A673 (cell line): ENCODE measurements at regions not wholly inside any gene's neighbourhood (a gene's known extent, or its start where the extent isn't known, plus 50 kb on each side); places are given as distances from the start of the nearest gene placed in this dataset.

Experiments
- BruUV-seq: library from RNA; stranded (reverse); fragments of 400-500 nt; replicated peaks from 2 replicates; lab custom pipeline; 2021; lab: Mats Ljungman, UMichigan
- CTCF ChIA-PET: fragments of 300-600 bp; sonication (Branson Sonifier 250); formaldehyde crosslinking; loops from one replicate; lab custom pipeline; 2022; ENCODE audit warnings: antibody characterized with exemption; lab: Charles Lee
- POLR2A ChIA-PET: fragments of 300-600 bp; sonication (Branson Sonifier 250); formaldehyde crosslinking; loops from one replicate; lab custom pipeline; 2022; ENCODE audit warnings: antibody characterized with exemption; ENCODE audit not compliant: low non-redundant PET; lab: Charles Lee
- DNase-seq: peaks from one replicate; pipeline ENCODE4 v3.0.0-alpha.2; 2015; ENCODE audit warnings: low spot score
- H3K27ac ChIP-seq: fragments of 200-600 bp; sonication (generic); 2 replicates; pipeline ENCODE4 v1.5.1; 2016; ENCODE audit warnings: mixed run types, low read depth, mild to moderate bottlenecking, mixed read lengths, antibody characterized with exemption, low read length; ENCODE audit not compliant: poor library complexity, severe bottlenecking
- H3K27me3 ChIP-seq: fragments of 200-600 bp; sonication (generic); replicated peaks from 2 replicates; pipeline ENCODE4 v1.6.1; 2017; ENCODE audit warnings: mixed run types, low read depth, mild to moderate bottlenecking, mixed read lengths, antibody characterized with exemption, low read length; ENCODE audit not compliant: insufficient read depth, poor library complexity
- H3K36me3 ChIP-seq: fragments of 200-600 bp; sonication (generic); 2 replicates; pipeline ENCODE4 v1.6.1; 2016; ENCODE audit warnings: mixed run types, mild to moderate bottlenecking, mixed read lengths, antibody characterized with exemption, low read length; ENCODE audit not compliant: insufficient read depth, poor library complexity, severe bottlenecking
- H3K4me1 ChIP-seq: fragments of 200-600 bp; sonication (generic); 2 replicates; pipeline ENCODE4 v1.6.1; 2017; ENCODE audit warnings: mixed run types, mild to moderate bottlenecking, mixed read lengths, antibody characterized with exemption, low read length; ENCODE audit not compliant: insufficient read depth, poor library complexity, severe bottlenecking
- H3K4me3 ChIP-seq: fragments of 200-600 bp; sonication (generic); 2 replicates; pipeline ENCODE4 v1.5.1; 2016; ENCODE audit warnings: low read depth, mixed run types, mild to moderate bottlenecking, mixed read lengths, low read length; ENCODE audit not compliant: poor library complexity, severe bottlenecking
- H3K9me3 ChIP-seq: fragments of 200-600 bp; sonication (generic); 2 replicates; pipeline ENCODE4 v1.6.1; 2016; ENCODE audit warnings: mixed run types, low read depth, mild to moderate bottlenecking, mixed read lengths, antibody characterized with exemption, low read length; ENCODE audit not compliant: poor library complexity, severe bottlenecking
- CTCF ChIP-seq: fragments of 300-800, 200-600 bp; sonication (generic); conservative IDR thresholded peaks from 2 replicates; pipeline ENCODE4 v1.5.1; 2017; ENCODE audit warnings: low read depth, mild to moderate bottlenecking, antibody characterized with exemption, low read length, moderate library complexity, mixed read lengths
- EZH2 ChIP-seq: fragments of 200-600 bp; sonication (generic); IDR thresholded peaks from 2 replicates; pipeline ENCODE4 v1.6.1; 2017; ENCODE audit warnings: borderline replicate concordance, low read depth, mild to moderate bottlenecking, mixed read lengths, antibody characterized with exemption, low read length; ENCODE audit not compliant: poor library complexity, severe bottlenecking
- intact Hi-C: fragments of 100-400 bp; cut with micrococcal nuclease; formaldehyde crosslinking; loops from one replicate; pipeline ENCODE4 v1.10.0; 2022; ENCODE audit not compliant: unreplicated experiment

GRCh38 chr6:150744522-150745260 lies 120.8 kb upstream of the MTHFD1L start:
- H3K27me3 ChIP-seq = no peaks in the 10 kb centered on the region
- H3K9me3 ChIP-seq = no peaks in the 10 kb centered on the region
- H3K36me3 ChIP-seq = no peaks in the 10 kb centered on the region
- H3K4me3 ChIP-seq = no peak overlapping the region
- no peak for DNase-seq
- no TSS peak for BruUV-seq
- no peak overlapping the region for H3K27ac ChIP-seq
- TF ChIP-seq CTCF (no peak), EZH2 (no peak)
- POLR2A ChIA-PET = no interaction called here
- CTCF ChIA-PET = no interaction called here
- peaks cover 15% of the 10 kb centered on the region for H3K4me1 ChIP-seq
- intact Hi-C loops = loop anchor here (10.0 kb wide), 2 partner anchors 140 to 670 kb away; no protein-coding TSS in a partner anchor

GRCh38 chr6:150745896-150746295 lies 119.6 kb upstream of the MTHFD1L start:
- H3K4me1 ChIP-seq = peaks cover 3% of the 10 kb centered on the region
- no peaks in the 10 kb centered on the region for H3K27me3 ChIP-seq
- H3K36me3 ChIP-seq = no peaks in the 10 kb centered on the region
- BruUV-seq = no TSS peak
- ChIA-PET CTCF (no interaction called here), POLR2A (no interaction called here)
- no peak for TF ChIP-seq CTCF
- TF ChIP-seq EZH2 = no peak
- DNase-seq = no peak
- H3K9me3 ChIP-seq = no peaks in the 10 kb centered on the region
- intact Hi-C loops = loop anchor here (10.0 kb wide), 2 partner anchors 141 to 671 kb away; no protein-coding TSS in a partner anchor
- no peak overlapping the region for H3K27ac ChIP-seq
- no peak overlapping the region for H3K4me3 ChIP-seq

GRCh38 chr6:150747155-150747554 lies 118.3 kb upstream of the MTHFD1L start:
- ChIA-PET POLR2A (no interaction called here), CTCF (no interaction called here)
- BruUV-seq = no TSS peak
- TF ChIP-seq EZH2 (no peak), CTCF (no peak)
- Histone ChIP-seq H3K9me3 (no peaks in the 10 kb centered on the region), H3K27me3 (no peaks in the 10 kb centered on the region), H3K4me1 (peaks cover 3% of the 10 kb centered on the region), H3K36me3 (no peaks in the 10 kb centered on the region), H3K27ac (no peak overlapping the region), H3K4me3 (no peak overlapping the region)
- no peak for DNase-seq
- intact Hi-C loops = loop anchor here (10.0 kb wide), 2 partner anchors 142 to 672 kb away; no protein-coding TSS in a partner anchor
